Skeletal muscle satellite cell (primary cell): ENCODE measurements at regions not wholly inside any gene's neighbourhood (a gene's known extent, or its start where the extent isn't known, plus 50 kb on each side); places are given as distances from the start of the nearest gene placed in this dataset.
"Not testable (repeated sequence)": the region's sequence is repeated elsewhere in the genome, so short reads cannot be mapped to it uniquely, and the experiment has no call there.

Source experiments
- H3K27me3 ChIP-seq: 2 replicates; pipeline ENCODE4 v1.7.0; 2013; ENCODE audit warnings: low read length; ENCODE audit not compliant: control insufficient read depth, insufficient read depth
- H3K36me3 ChIP-seq: 2 replicates; pipeline ENCODE4 v1.7.0; 2013; ENCODE audit warnings: mild to moderate bottlenecking, control low read depth, low read length; ENCODE audit not compliant: insufficient read depth
- H3K4me1 ChIP-seq: 2 replicates; pipeline ENCODE4 v1.7.0; 2013; ENCODE audit warnings: low read length; ENCODE audit not compliant: control insufficient read depth, insufficient read depth
- H3K4me2 ChIP-seq: 2 replicates; pipeline ENCODE4 v1.7.0; 2013; ENCODE audit warnings: mild to moderate bottlenecking, low read length
- H3K4me3 ChIP-seq: 2 replicates; pipeline ENCODE4 v1.7.0; 2013; ENCODE audit warnings: low read length
- H3K9ac ChIP-seq: 2 replicates; pipeline ENCODE4 v1.7.0; 2013; ENCODE audit warnings: mild to moderate bottlenecking, low read depth, low read length, moderate library complexity
- H3K9me3 ChIP-seq: replicated peaks from 2 replicates; pipeline ENCODE4 v1.7.0; 2013; ENCODE audit warnings: mild to moderate bottlenecking, control low read depth, low read length

- H3K9ac ChIP-seq, H3K9me3 ChIP-seq: not testable (repeated sequence)
Measured at GRCh38 chr2:128614907-128615306, 296.2 kb upstream of the HS6ST1 start.

DNA sequence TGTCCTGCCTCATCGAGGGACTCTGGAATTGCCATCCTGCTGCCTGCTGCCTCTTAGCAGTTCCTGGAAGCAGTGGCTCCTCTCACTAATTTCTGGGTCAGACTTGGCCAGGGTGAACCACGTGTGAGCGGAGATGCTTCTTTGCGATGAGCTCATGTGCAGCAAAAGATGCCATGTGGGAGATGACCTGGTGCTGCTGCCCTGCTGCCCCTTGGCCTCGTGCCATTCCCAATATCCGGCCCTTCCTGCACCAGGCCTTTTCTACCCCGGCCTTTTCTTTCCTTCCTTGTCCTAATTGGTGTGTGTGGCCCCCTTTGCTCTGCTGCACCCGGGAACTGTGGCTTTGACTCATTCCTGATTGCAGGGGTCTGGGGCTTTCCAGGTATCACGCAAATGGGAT is 296.9 kb upstream of the HS6ST1 start:
- no peaks in the 10 kb centered on the region for H3K4me1 ChIP-seq
- H3K27me3 ChIP-seq: no peaks in the 10 kb centered on the region
- H3K4me2 ChIP-seq: no peak overlapping the region
- no peak overlapping the region for H3K4me3 ChIP-seq
- peaks cover 8% of the 10 kb centered on the region for H3K9me3 ChIP-seq
- no peaks in the 10 kb centered on the region for H3K36me3 ChIP-seq
- no peak overlapping the region for H3K9ac ChIP-seq

More at GRCh38 chr2:128614907-128615306, 296.2 kb upstream of the HS6ST1 start:
- not testable (repeated sequence) for H3K4me3 ChIP-seq, H3K27me3 ChIP-seq, H3K4me2 ChIP-seq, H3K4me1 ChIP-seq, H3K36me3 ChIP-seq

GRCh38 chr2:128617029-128617590 is 298.4 kb upstream of the HS6ST1 start:
- no peak overlapping the region for H3K4me2 ChIP-seq
- peaks cover 8% of the 10 kb centered on the region for H3K9me3 ChIP-seq
- H3K36me3 ChIP-seq: no peaks in the 10 kb centered on the region
- H3K4me1 ChIP-seq: no peaks in the 10 kb centered on the region
- no peak overlapping the region for H3K4me3 ChIP-seq
- no peak overlapping the region for H3K9ac ChIP-seq
- H3K27me3 ChIP-seq: no peaks in the 10 kb centered on the region

DNA sequence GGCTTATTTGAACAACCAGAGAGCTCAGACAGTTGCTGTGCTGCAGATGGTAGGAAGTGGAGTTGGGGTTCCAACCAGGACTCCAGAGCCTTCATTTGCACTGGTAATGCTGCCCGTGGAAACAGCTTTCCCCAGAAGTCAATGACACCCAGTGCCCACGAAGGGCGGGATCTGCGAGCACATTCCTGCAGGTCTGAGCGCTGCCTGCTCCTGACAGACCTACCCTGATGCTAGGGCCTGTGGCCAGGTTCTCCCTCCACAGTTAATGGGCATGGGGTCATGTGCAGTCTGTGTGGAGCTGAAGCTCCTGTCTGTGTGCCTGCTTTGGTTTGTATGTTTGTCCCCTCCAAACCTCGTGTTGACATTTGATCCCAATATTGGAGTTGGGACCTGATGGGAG is 299.0 kb upstream of the HS6ST1 start:
- Histone ChIP-seq H3K9me3 (peaks cover 8% of the 10 kb centered on the region), H3K27me3 (no peaks in the 10 kb centered on the region), H3K4me1 (no peaks in the 10 kb centered on the region), H3K36me3 (no peaks in the 10 kb centered on the region), H3K4me2 (no peak overlapping the region), H3K9ac (no peak overlapping the region), H3K4me3 (no peak overlapping the region)

DNA sequence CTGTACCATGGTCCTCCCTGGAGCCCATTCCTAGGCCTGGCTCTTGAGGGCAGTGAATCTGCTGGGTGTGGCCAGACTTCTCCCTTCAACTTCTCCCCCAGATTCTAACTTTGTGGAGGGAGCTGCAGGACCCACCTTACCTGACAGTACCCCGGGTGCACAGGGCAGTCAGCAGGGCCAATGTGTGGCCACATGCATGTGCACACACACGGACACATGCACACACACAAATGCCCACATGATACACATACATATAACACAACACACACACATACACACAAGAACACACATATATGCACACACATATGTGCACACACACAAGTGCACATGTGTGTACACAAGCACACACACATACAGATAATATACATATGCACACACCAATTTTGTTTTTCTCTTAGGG is 300.0 kb upstream of the HS6ST1 start:
- Histone ChIP-seq H3K4me2 (no peak overlapping the region), H3K4me3 (no peak overlapping the region), H3K9me3 (peaks cover 4% of the 10 kb centered on the region)

GRCh38 chr2:128619471-128620325 is 301.0 kb upstream of the HS6ST1 start:
- no peak overlapping the region for H3K4me2 ChIP-seq
- H3K4me1 ChIP-seq: no peaks in the 10 kb centered on the region
- peaks cover 4% of the 10 kb centered on the region for H3K9me3 ChIP-seq
- no peaks in the 10 kb centered on the region for H3K27me3 ChIP-seq
- no peak overlapping the region for H3K4me3 ChIP-seq
- no peaks in the 10 kb centered on the region for H3K36me3 ChIP-seq
- H3K9ac ChIP-seq: no peak overlapping the region

More for the DNA sequence above, 300.0 kb upstream of the HS6ST1 start:
- Histone ChIP-seq H3K36me3 (no peaks in the 10 kb centered on the region), H3K4me1 (no peaks in the 10 kb centered on the region), H3K27me3 (no peaks in the 10 kb centered on the region), H3K9ac (no peak overlapping the region)

GRCh38 chr2:128621074-128621473 is 302.4 kb upstream of the HS6ST1 start:
- Histone ChIP-seq H3K9ac (no peak overlapping the region), H3K4me3 (no peak overlapping the region), H3K4me1 (no peaks in the 10 kb centered on the region), H3K36me3 (no peaks in the 10 kb centered on the region), H3K9me3 (peaks cover 7% of the 10 kb centered on the region), H3K4me2 (no peak overlapping the region), H3K27me3 (no peaks in the 10 kb centered on the region)

DNA sequence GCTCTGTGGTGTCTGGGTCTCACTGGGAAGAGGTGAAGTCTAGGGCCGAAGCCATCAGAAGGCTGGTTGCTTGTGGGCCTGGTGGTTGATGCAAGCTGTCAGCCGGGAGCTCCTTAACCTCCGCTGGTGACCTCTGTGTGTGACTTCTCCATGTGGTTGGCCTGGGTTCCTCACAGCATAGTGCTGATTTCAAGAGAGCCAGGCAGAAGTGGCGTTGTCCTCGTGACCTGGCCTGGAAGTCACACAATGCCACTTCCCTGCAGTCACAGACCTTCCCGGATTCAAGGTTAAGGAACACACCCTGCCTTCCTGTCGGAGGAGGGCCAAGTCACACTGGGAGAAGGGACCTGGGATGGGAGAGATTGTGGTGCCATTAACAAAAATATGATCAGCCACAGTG is 303.7 kb upstream of the HS6ST1 start:
- no peaks in the 10 kb centered on the region for H3K4me1 ChIP-seq
- H3K9me3 ChIP-seq: peaks cover 11% of the 10 kb centered on the region
- no peak overlapping the region for H3K4me3 ChIP-seq
- H3K9ac ChIP-seq: no peak overlapping the region
- H3K27me3 ChIP-seq: no peaks in the 10 kb centered on the region
- H3K36me3 ChIP-seq: no peaks in the 10 kb centered on the region
- H3K4me2 ChIP-seq: no peak overlapping the region

GRCh38 chr2:128622955-128623620 is 304.4 kb upstream of the HS6ST1 start:
- H3K27me3 ChIP-seq: no peaks in the 10 kb centered on the region
- no peak overlapping the region for H3K4me3 ChIP-seq
- no peaks in the 10 kb centered on the region for H3K36me3 ChIP-seq
- no peaks in the 10 kb centered on the region for H3K4me1 ChIP-seq
- H3K9ac ChIP-seq: no peak overlapping the region
- H3K9me3 ChIP-seq: peaks cover 11% of the 10 kb centered on the region
- H3K4me2 ChIP-seq: no peak overlapping the region

GRCh38 chr2:128623776-128624761 is 305.4 kb upstream of the HS6ST1 start:
- no peak overlapping the region for H3K4me3 ChIP-seq
- peaks cover 11% of the 10 kb centered on the region for H3K9me3 ChIP-seq
- H3K27me3 ChIP-seq: no peaks in the 10 kb centered on the region
- no peaks in the 10 kb centered on the region for H3K36me3 ChIP-seq
- no peak overlapping the region for H3K9ac ChIP-seq
- no peaks in the 10 kb centered on the region for H3K4me1 ChIP-seq
- no peak overlapping the region for H3K4me2 ChIP-seq

- Histone ChIP-seq H3K4me3 (no peak overlapping the region), H3K27me3 (no peaks in the 10 kb centered on the region), H3K36me3 (no peaks in the 10 kb centered on the region), H3K9me3 (peaks cover 11% of the 10 kb centered on the region), H3K9ac (no peak overlapping the region), H3K4me1 (no peaks in the 10 kb centered on the region), H3K4me2 (no peak overlapping the region)
Measured at GRCh38 chr2:128624956-128625355, 306.3 kb upstream of the HS6ST1 start.
